ENCODE measurements at regions not wholly inside any gene's neighbourhood (a gene's known extent, or its start where the extent isn't known, plus 50 kb on each side); places are given as distances from the start of the nearest gene placed in this dataset.

- no peak overlapping the region for H3K4me3 Mint-ChIP-seq
- no peaks in the 10 kb centered on the region for H3K4me1 Mint-ChIP-seq
- no peaks in the 10 kb centered on the region for H3K9me3 Mint-ChIP-seq
- no peak for ATAC-seq
- H3K27ac Mint-ChIP-seq, result no peak overlapping the region
- DNase-seq (ENCODE audit: low spot score in 2 of 2), result no peak
- no peaks in the 10 kb centered on the region for H3K36me3 Mint-ChIP-seq
These were observed 344.8 kb upstream of the NFE2L3 start for GRCh38 chr7:25807086-25807611.

GRCh38 chr7:25809441-25809840 is 342.6 kb upstream of the NFE2L3 start:
- H3K27ac Mint-ChIP-seq, result no peak overlapping the region
- H3K36me3 Mint-ChIP-seq, result no peaks in the 10 kb centered on the region
- H3K9me3 Mint-ChIP-seq, result no peaks in the 10 kb centered on the region
- ATAC-seq (no peak), DNase-seq (ENCODE audit: low spot score in 2 of 2) (no peak)
- H3K4me1 Mint-ChIP-seq, result no peaks in the 10 kb centered on the region
- no peak overlapping the region for H3K4me3 Mint-ChIP-seq

GRCh38 chr7:25812086-25812850 is 339.7 kb upstream of the NFE2L3 start:
- no peaks in the 10 kb centered on the region for H3K9me3 Mint-ChIP-seq
- H3K4me1 Mint-ChIP-seq, result no peaks in the 10 kb centered on the region
- no peak overlapping the region for H3K4me3 Mint-ChIP-seq
- DNase-seq (ENCODE audit: low spot score in 2 of 2) (peak in 1 of 2 donors; percentile 13), ATAC-seq (no peak)
- no peak overlapping the region for H3K27ac Mint-ChIP-seq
- no peaks in the 10 kb centered on the region for H3K36me3 Mint-ChIP-seq

DNA sequence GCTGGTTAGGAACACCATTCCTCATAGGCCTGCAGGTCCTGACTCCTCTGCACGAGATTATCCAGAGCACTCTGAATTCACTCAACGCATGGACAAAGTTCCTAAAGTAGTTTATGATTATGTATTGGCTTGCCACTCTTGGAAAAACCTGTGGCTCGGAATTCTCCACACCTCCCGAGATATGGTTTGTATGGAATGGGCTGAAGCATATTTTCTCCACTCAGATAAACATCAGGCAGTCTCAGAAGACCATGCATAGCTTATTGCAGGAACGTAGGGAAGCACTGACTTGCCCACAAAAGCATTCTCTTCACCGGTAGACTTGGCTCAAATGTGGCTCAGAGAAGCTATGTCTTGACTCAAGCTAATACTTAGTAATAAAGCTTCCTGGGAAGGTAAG is 338.6 kb upstream of the NFE2L3 start:
- no peaks in the 10 kb centered on the region for H3K9me3 Mint-ChIP-seq

GRCh38 chr7:25815711-25816110 is 336.3 kb upstream of the NFE2L3 start:
- DNase-seq (ENCODE audit: low spot score in 2 of 2), result no peak
- Mint-ChIP-seq H3K4me1 (no peaks in the 10 kb centered on the region), H3K9me3 (no peaks in the 10 kb centered on the region), H3K27ac (no peak overlapping the region), H3K4me3 (no peak overlapping the region), H3K36me3 (no peaks in the 10 kb centered on the region)
- ATAC-seq, result no peak

More for the DNA sequence above, 338.6 kb upstream of the NFE2L3 start:
- no peaks in the 10 kb centered on the region for H3K36me3 Mint-ChIP-seq
- H3K27ac Mint-ChIP-seq, result no peak overlapping the region
- no peaks in the 10 kb centered on the region for H3K4me1 Mint-ChIP-seq
- DNase-seq (ENCODE audit: low spot score in 2 of 2) (no peak), ATAC-seq (no peak)
- no peak overlapping the region for H3K4me3 Mint-ChIP-seq

DNA sequence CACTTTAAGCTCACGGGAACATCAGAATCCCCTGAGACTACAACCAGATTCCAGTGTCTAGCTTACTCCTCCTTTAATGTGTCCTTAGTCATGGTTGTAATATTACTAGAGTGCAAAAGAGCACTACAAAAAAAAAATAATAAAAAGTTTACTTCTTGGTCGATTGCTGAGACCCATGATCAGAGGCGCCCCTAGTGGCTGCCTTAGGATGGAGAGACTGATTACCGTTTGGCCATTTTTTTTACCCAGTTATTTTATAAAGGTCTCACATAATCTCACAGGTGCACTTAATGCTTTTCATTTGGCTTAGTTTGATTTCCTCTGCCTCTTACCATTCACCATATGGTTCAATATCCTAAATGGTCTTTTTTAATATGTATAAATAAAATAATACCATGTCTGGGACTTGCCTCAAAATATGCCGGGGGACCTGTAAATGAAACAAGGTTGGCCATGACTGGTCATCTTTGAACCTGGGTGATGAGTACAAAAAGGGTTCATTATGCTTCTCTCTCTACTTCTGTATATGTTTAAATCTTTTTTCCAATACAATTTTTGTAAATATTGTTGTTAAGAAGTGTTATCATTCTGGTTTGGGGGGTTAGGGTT is 331.5 kb upstream of the NFE2L3 start:
- no peak overlapping the region for H3K4me3 Mint-ChIP-seq
- H3K27ac Mint-ChIP-seq, result no peak overlapping the region
- no peaks in the 10 kb centered on the region for H3K4me1 Mint-ChIP-seq
- no peaks in the 10 kb centered on the region for H3K9me3 Mint-ChIP-seq
- DNase-seq (ENCODE audit: low spot score in 2 of 2) (no peak), ATAC-seq (no peak)
- H3K36me3 Mint-ChIP-seq, result no peaks in the 10 kb centered on the region

DNA sequence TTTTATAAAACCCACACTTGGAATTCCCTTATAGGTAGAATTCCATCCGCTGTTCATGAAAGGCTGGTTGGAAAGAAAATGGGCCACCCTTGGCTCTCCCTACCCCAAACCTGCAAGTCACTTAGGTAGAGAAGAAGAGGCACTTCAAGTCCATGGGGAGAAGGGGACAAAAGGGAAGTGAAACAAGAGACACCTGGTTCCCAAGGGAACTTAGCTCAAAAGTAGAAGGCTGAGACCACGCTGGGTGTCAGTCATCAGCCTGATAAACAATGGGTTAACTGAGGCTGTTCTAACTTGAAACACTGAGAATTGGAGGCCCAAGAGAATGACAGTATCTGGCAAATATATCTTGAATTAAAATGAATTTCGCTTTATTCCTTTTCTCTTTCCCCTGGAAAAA is 330.8 kb upstream of the NFE2L3 start:
- Mint-ChIP-seq H3K4me3 (no peak overlapping the region), H3K4me1 (no peaks in the 10 kb centered on the region), H3K27ac (no peak overlapping the region), H3K36me3 (no peaks in the 10 kb centered on the region), H3K9me3 (no peaks in the 10 kb centered on the region)
- DNase-seq (ENCODE audit: low spot score in 2 of 2) (no peak), ATAC-seq (no peak)

DNA sequence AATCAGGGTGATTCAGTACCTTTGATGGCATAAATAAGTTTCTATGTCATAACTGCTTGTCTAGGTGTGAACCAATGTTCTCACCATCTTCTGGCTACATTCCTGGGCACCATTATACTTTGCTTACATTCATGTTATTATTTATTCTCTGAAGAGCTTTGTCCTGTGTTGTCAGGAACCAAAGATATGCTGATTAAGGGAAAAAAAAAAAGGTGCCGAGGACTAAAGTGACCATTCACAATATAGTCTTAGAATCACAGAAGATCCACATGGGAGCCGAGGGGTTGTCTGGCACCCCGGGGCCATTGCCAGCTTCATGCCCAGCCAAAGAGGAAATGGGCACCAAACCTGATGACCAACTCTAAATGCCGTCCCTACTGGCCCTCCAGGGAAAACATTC is 329.2 kb upstream of the NFE2L3 start:
- no peak overlapping the region for H3K27ac Mint-ChIP-seq
- DNase-seq (ENCODE audit: low spot score in 2 of 2) (no peak), ATAC-seq (no peak)
- H3K36me3 Mint-ChIP-seq, result no peaks in the 10 kb centered on the region
- H3K9me3 Mint-ChIP-seq, result no peaks in the 10 kb centered on the region
- no peak overlapping the region for H3K4me3 Mint-ChIP-seq
- H3K4me1 Mint-ChIP-seq, result no peaks in the 10 kb centered on the region

DNA sequence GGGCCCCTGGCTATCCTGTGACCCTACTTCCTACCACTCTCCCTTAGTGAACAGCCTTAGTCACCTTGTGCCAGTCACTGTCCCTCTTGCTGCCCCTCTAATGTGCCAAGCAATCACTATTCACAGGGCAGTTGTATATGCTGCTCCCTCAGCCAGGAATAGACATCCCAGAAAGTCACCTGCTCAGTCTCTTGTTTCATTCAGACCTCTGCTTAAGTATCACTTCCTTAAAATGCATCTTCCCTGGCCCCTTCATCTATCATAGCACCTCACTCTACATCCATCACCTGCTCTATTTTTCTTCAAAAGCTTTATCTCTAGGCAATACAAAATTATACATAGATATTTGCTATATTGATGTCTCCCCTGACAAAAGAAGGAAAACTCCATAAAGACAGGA is 328.4 kb upstream of the NFE2L3 start:
- no peak overlapping the region for H3K27ac Mint-ChIP-seq
- H3K4me1 Mint-ChIP-seq, result no peaks in the 10 kb centered on the region
- no peak overlapping the region for H3K4me3 Mint-ChIP-seq
- H3K36me3 Mint-ChIP-seq, result no peaks in the 10 kb centered on the region
- DNase-seq (ENCODE audit: low spot score in 2 of 2) (no peak), ATAC-seq (no peak)
- H3K9me3 Mint-ChIP-seq, result no peaks in the 10 kb centered on the region

- no peak overlapping the region for H3K4me3 Mint-ChIP-seq
- no peaks in the 10 kb centered on the region for H3K36me3 Mint-ChIP-seq
- no peaks in the 10 kb centered on the region for H3K9me3 Mint-ChIP-seq
- DNase-seq (ENCODE audit: low spot score in 2 of 2) (no peak), ATAC-seq (no peak)
- H3K4me1 Mint-ChIP-seq, result no peaks in the 10 kb centered on the region
- no peak overlapping the region for H3K27ac Mint-ChIP-seq
These were observed 323.5 kb upstream of the NFE2L3 start for GRCh38 chr7:25828468-25828867.

DNA sequence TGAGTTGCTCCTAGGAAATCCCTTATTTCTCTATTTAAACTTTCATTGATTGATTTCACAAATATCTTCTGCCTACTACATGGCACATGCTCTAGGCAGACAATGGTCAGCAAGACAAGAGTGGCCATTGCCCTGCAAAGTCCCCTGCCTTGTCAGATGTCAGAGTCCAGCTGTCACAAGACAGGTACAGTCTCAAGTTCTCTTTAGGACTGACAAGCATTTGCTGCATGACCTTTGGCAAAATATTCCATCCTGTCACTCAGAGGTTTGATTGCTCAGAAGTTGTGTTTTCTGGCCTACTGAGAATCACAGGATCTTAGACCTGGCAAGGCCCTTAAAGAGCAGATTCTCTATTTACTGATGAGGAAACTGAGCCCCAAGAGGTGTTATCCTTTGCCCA is 322.3 kb upstream of the NFE2L3 start:
- ATAC-seq (no peak), DNase-seq (ENCODE audit: low spot score in 2 of 2) (no peak)
- Mint-ChIP-seq H3K4me3 (no peak overlapping the region), H3K4me1 (no peaks in the 10 kb centered on the region), H3K9me3 (no peaks in the 10 kb centered on the region), H3K27ac (no peak overlapping the region), H3K36me3 (no peaks in the 10 kb centered on the region)

DNA sequence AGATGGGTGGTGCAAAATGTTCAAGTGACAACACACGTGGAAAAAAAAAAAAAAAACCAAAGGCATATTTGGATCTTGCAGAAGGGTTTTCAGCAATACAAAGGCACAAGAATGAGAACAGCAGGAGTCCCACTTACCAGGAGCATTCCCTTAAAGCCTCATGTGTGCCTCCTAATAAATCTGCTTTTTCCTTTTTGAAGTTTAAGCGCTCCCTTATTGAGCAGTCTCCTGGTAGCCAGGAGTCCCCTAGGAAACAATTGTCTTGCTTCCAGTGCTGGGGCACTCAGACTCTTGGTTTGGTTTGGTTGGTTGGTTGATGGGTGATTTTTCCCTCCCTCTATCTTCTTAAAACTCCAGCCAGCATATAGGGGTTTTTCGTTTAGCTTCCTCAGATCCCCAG is 321.8 kb upstream of the NFE2L3 start:
- no peak for DNase-seq (ENCODE audit: low spot score in 2 of 2)
- no peaks in the 10 kb centered on the region for H3K9me3 Mint-ChIP-seq
- H3K4me1 Mint-ChIP-seq, result no peaks in the 10 kb centered on the region
- H3K4me3 Mint-ChIP-seq, result no peak overlapping the region
- ATAC-seq, result no peak
- no peak overlapping the region for H3K27ac Mint-ChIP-seq
- H3K36me3 Mint-ChIP-seq, result no peaks in the 10 kb centered on the region

GRCh38 chr7:25831062-25831691 is 320.8 kb upstream of the NFE2L3 start:
- ATAC-seq (no peak), DNase-seq (ENCODE audit: low spot score in 2 of 2) (no peak)

GRCh38 chr7:25831831-25832411 is 320.1 kb upstream of the NFE2L3 start:
- no peak overlapping the region for H3K27ac Mint-ChIP-seq
- H3K4me3 Mint-ChIP-seq, result no peak overlapping the region
- DNase-seq (ENCODE audit: low spot score in 2 of 2) (no peak), ATAC-seq (no peak)
- no peaks in the 10 kb centered on the region for H3K4me1 Mint-ChIP-seq
- no peaks in the 10 kb centered on the region for H3K36me3 Mint-ChIP-seq
- no peaks in the 10 kb centered on the region for H3K9me3 Mint-ChIP-seq

More at GRCh38 chr7:25831062-25831691, 320.8 kb upstream of the NFE2L3 start:
- Mint-ChIP-seq H3K27ac (no peak overlapping the region), H3K4me1 (no peaks in the 10 kb centered on the region), H3K9me3 (no peaks in the 10 kb centered on the region), H3K36me3 (no peaks in the 10 kb centered on the region), H3K4me3 (no peak overlapping the region)

DNA sequence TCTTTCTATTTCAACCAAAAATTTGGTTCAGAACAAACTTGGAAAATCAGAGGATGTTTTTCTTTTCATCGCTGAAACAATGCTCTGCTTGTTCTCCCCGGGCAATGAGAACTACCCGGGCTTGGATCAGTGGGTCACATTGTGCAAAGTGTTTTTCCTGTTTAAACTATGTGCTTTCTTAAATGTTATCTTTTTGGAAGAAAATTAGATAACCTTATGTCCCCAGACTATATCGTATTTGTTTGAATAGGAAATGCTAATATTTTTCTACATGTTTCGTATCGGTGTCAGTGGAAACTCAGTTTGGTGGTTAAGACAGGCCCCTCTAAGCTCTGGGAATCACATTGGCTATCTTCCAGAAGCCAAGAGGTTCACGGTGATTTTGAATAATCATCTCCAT is 319.5 kb upstream of the NFE2L3 start:
- Mint-ChIP-seq H3K9me3 (no peaks in the 10 kb centered on the region), H3K4me1 (no peaks in the 10 kb centered on the region), H3K4me3 (no peak overlapping the region), H3K27ac (no peak overlapping the region), H3K36me3 (no peaks in the 10 kb centered on the region)
- no peak for DNase-seq (ENCODE audit: low spot score in 2 of 2)
- no peak for ATAC-seq
